MM.1S (cell line): ENCODE measurements at regions not wholly inside any gene's neighbourhood (a gene's known extent, or its start where the extent isn't known, plus 50 kb on each side); places are given as distances from the start of the nearest gene placed in this dataset.

ENCODE experiments used
- DNase-seq: peaks from one replicate; pipeline ENCODE4 v3.0.0-alpha.2; 2015
- H2AFZ ChIP-seq: fragments of 300-600 bp; sonication (generic); 2 replicates; pipeline ENCODE4 v1.6.0; 2016; ENCODE audit warnings: antibody characterized with exemption, low read length
- H3F3A ChIP-seq: fragments of 300-600 bp; sonication (generic); 2 replicates; pipeline ENCODE4 v1.6.1; 2016; ENCODE audit warnings: mild to moderate bottlenecking, antibody characterized with exemption, low read length, moderate library complexity, mixed read lengths; ENCODE audit not compliant: insufficient read depth
- H3K27ac ChIP-seq: fragments of 300-600 bp; sonication (generic); 2 replicates; pipeline ENCODE4 v1.5.1; 2016; ENCODE audit warnings: mild to moderate bottlenecking, low read length
- H3K27me3 ChIP-seq: fragments of 300-600 bp; sonication (generic); replicated peaks from 2 replicates; pipeline ENCODE4 v1.6.0; 2016; ENCODE audit warnings: low read length; ENCODE audit not compliant: insufficient read depth
- H3K36me3 ChIP-seq: fragments of 300-600 bp; sonication (generic); replicated peaks from 2 replicates; pipeline ENCODE4 v1.6.1; 2016; ENCODE audit warnings: mild to moderate bottlenecking, low read length, mixed read lengths; ENCODE audit not compliant: insufficient read depth
- H3K4me1 ChIP-seq: fragments of 300-600 bp; sonication (generic); 2 replicates; pipeline ENCODE4 v1.6.1; 2016; ENCODE audit warnings: low read length, mixed read lengths
- H3K4me2 ChIP-seq: fragments of 300-600 bp; sonication (generic); 2 replicates; pipeline ENCODE4 v1.6.0; 2016; ENCODE audit warnings: low read depth, low read length
- H3K4me3 ChIP-seq: fragments of 300-600 bp; sonication (generic); 2 replicates; pipeline ENCODE4 v1.5.1; 2016; ENCODE audit warnings: low read length, mixed read lengths
- H3K79me2 ChIP-seq: fragments of 300-600 bp; sonication (generic); 2 replicates; pipeline ENCODE4 v1.6.1; 2016; ENCODE audit warnings: mixed run types, low read length, mixed read lengths
- H3K9ac ChIP-seq: fragments of 300-600 bp; sonication (generic); 2 replicates; pipeline ENCODE4 v1.6.1; 2016; ENCODE audit warnings: low read length, mixed read lengths
- H3K9me2 ChIP-seq: fragments of 300-600 bp; sonication (generic); replicated peaks from 2 replicates; pipeline ENCODE4 v1.6.1; 2016; ENCODE audit warnings: mild to moderate bottlenecking, low read length, mixed read lengths; ENCODE audit not compliant: insufficient read depth
- H3K9me3 ChIP-seq: fragments of 300-600 bp; sonication (generic); replicated peaks from 2 replicates; pipeline ENCODE4 v1.6.1; 2016; ENCODE audit warnings: mild to moderate bottlenecking, low read length, mixed read lengths; ENCODE audit not compliant: insufficient read depth
- H4K20me1 ChIP-seq: fragments of 300-600 bp; sonication (generic); 2 replicates; pipeline ENCODE4 v1.6.1; 2016; ENCODE audit warnings: mild to moderate bottlenecking, low read length, moderate library complexity, mixed read lengths; ENCODE audit not compliant: insufficient read depth
- EZH2 ChIP-seq: fragments of 300-600 bp; sonication (generic); optimal IDR thresholded peaks from 2 replicates; pipeline ENCODE3; 2017; ENCODE audit warnings: low read depth, mild to moderate bottlenecking, antibody characterized with exemption, low read length, mixed read lengths
- EZH2phosphoT487 ChIP-seq: fragments of 300-600 bp; sonication (generic); IDR thresholded peaks from 2 replicates; pipeline ENCODE4 v1.6.1; 2018; ENCODE audit warnings: antibody characterized with exemption, low read length
- TF ChIP-seq, protein P1 (sequence below): fragments of 300-600 bp; sonication (generic); IDR thresholded peaks from 2 replicates; pipeline ENCODE4 v1.5.1; 2016; ENCODE audit warnings: antibody characterized with exemption, low read length, mixed read lengths

DNA sequence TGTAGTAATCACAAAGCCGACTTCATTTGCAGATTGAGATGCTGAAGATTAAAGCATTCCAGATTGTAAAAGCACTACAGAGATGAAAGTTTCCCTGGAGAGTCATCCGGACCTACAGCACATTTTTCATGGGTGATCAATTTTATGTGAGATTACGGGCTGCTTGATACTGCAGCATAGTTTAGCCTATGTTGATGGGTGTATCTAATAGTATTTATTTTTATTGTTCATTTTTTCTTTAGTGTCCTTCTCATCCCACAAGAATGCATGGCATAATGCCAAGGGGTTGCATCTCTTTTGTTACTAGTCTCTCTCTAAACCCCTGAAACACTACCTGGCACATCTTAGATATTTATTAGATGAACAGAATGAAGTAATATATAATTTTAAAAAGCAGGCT is 240.4 kb downstream of the MBD2 start:
- H3K4me1 ChIP-seq: no peaks in the 10 kb centered on the region
- H3K36me3 ChIP-seq: no peaks in the 10 kb centered on the region
- H3K79me2 ChIP-seq: no peaks in the 10 kb centered on the region
- TF ChIP-seq EZH2: no peak
- TF ChIP-seq, protein P1, sequence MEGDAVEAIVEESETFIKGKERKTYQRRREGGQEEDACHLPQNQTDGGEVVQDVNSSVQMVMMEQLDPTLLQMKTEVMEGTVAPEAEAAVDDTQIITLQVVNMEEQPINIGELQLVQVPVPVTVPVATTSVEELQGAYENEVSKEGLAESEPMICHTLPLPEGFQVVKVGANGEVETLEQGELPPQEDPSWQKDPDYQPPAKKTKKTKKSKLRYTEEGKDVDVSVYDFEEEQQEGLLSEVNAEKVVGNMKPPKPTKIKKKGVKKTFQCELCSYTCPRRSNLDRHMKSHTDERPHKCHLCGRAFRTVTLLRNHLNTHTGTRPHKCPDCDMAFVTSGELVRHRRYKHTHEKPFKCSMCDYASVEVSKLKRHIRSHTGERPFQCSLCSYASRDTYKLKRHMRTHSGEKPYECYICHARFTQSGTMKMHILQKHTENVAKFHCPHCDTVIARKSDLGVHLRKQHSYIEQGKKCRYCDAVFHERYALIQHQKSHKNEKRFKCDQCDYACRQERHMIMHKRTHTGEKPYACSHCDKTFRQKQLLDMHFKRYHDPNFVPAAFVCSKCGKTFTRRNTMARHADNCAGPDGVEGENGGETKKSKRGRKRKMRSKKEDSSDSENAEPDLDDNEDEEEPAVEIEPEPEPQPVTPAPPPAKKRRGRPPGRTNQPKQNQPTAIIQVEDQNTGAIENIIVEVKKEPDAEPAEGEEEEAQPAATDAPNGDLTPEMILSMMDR: no peak
- TF ChIP-seq EZH2phosphoT487: no peak
- H3K4me3 ChIP-seq: no peak overlapping the region
- H3K9ac ChIP-seq: no peak overlapping the region
- no peaks in the 10 kb centered on the region for H3K27me3 ChIP-seq
- no peaks in the 10 kb centered on the region for H3F3A ChIP-seq
- no peak overlapping the region for H3K4me2 ChIP-seq
- no peaks in the 10 kb centered on the region for H3K9me3 ChIP-seq
- no peak overlapping the region for H3K27ac ChIP-seq
- no peak for DNase-seq
- no peaks in the 10 kb centered on the region for H4K20me1 ChIP-seq
- no peak overlapping the region for H2AFZ ChIP-seq
- no peaks in the 10 kb centered on the region for H3K9me2 ChIP-seq

DNA sequence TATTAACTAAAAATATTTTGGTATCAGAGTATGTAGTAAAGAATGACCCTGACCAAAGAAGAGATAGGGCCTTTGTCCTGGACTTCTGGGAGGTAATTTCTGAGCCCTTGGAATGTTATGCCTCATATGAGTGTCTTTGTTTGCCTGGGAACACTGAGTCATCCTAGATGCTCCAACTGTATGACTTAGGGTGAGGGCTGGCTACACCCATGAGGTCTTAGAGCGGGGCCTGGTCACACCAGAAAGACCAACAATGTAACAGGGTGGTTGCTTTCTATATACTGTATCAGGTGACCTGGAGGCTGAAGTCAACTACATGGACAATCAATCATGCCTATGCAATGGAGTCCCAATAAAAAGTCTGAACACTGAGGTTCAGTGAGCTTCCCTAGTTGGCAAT is 253.1 kb downstream of the MBD2 start:
- Histone ChIP-seq H3K27me3 (no peaks in the 10 kb centered on the region), H3K9me3 (no peaks in the 10 kb centered on the region), H3K4me3 (no peak overlapping the region), H3K4me2 (no peak overlapping the region), H3K27ac (no peak overlapping the region), H4K20me1 (no peaks in the 10 kb centered on the region), H2AFZ (no peak overlapping the region), H3K36me3 (no peaks in the 10 kb centered on the region), H3K4me1 (no peaks in the 10 kb centered on the region), H3K9me2 (no peaks in the 10 kb centered on the region), H3F3A (no peaks in the 10 kb centered on the region), H3K79me2 (no peaks in the 10 kb centered on the region), H3K9ac (no peak overlapping the region)
- no peak for DNase-seq
- TF ChIP-seq, protein P1: no peak
- TF ChIP-seq EZH2phosphoT487: no peak
- TF ChIP-seq EZH2: no peak

DNA sequence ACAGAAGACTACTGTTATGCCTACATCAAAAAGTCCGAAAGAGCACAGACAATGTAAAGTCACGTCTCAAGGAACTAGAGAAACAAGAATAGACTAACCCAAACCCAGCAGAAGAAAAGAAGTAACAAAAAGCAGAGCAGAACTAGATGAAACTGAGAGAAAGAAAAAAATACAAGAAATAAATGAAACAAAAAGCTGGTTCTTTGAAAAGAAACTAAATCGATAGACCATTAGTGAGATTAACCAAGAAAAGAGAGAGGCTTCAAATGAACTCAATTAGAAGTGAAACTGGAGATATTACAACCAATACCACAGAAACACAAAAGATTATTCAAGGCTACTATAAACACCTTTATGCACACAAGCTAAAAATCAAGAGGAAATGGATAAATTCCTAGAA is 271.8 kb downstream of the MBD2 start:
- Histone ChIP-seq H3K4me1 (peaks cover 4% of the 10 kb centered on the region; the same call in 1 of the 2 replicates), H3K9me3 (no peaks in the 10 kb centered on the region), H3K9me2 (no peaks in the 10 kb centered on the region), H3K79me2 (no peaks in the 10 kb centered on the region), H3F3A (peaks cover 5% of the 10 kb centered on the region; the same call in 1 of the 2 replicates), H3K36me3 (no peaks in the 10 kb centered on the region), H3K9ac (no peak overlapping the region), H4K20me1 (no peaks in the 10 kb centered on the region), H2AFZ (no peak overlapping the region), H3K4me3 (no peak overlapping the region), H3K27ac (no peak overlapping the region), H3K27me3 (no peaks in the 10 kb centered on the region), H3K4me2 (peak overlapping the region; percentile 27; the same call in 1 of the 2 replicates)
- TF ChIP-seq, protein P1: no peak
- no peak for TF ChIP-seq EZH2phosphoT487
- no peak for TF ChIP-seq EZH2
- peak; percentile 24 for DNase-seq
